GM23338 (cell line): ENCODE measurements at regions not wholly inside any gene's neighbourhood (a gene's known extent, or its start where the extent isn't known, plus 50 kb on each side); places are given as distances from the start of the nearest gene placed in this dataset.

Experiments
- ATAC-seq: fragments of 200-7000 bp; cut with Tn5 transposase; 3 replicates; pipeline ENCODE4 v1.9.1; 2020
- DNase-seq: peaks from one replicate; pipeline ENCODE4 v3.0.0-alpha.2; 2015; ENCODE audit warnings: low spot score
- H2AFZ ChIP-seq: fragments of 200-600 bp; sonication (generic); 2 replicates; pipeline ENCODE4 v1.8.0; 2016; ENCODE audit warnings: antibody characterized with exemption, mild to moderate bottlenecking, moderate library complexity
- H3F3A ChIP-seq: fragments of 200-600 bp; sonication (generic); replicated peaks from 2 replicates; pipeline ENCODE4 v1.8.0; 2017; ENCODE audit warnings: antibody characterized with exemption, mixed run types, low read depth
- H3K27ac ChIP-seq: fragments of 200-600 bp; sonication (generic); 2 replicates; pipeline ENCODE4 v1.6.1; 2016; ENCODE audit warnings: low read depth
- H3K27me3 ChIP-seq: fragments of 200-600 bp; sonication (generic); 2 replicates; pipeline ENCODE4 v1.8.0; 2016; ENCODE audit warnings: mild to moderate bottlenecking, mixed run types, moderate library complexity; ENCODE audit not compliant: insufficient read depth
- H3K36me3 ChIP-seq: fragments of 200-600 bp; sonication (generic); 2 replicates; pipeline ENCODE4 v1.8.0; 2016; ENCODE audit warnings: mild to moderate bottlenecking; ENCODE audit not compliant: insufficient read depth
- H3K4me1 ChIP-seq: fragments of 200-600 bp; sonication (generic); 2 replicates; pipeline ENCODE4 v1.8.0; 2016; ENCODE audit warnings: mild to moderate bottlenecking, moderate library complexity; ENCODE audit not compliant: insufficient read depth
- H3K4me2 ChIP-seq: fragments of 200-600 bp; sonication (generic); 2 replicates; pipeline ENCODE4 v1.7.1; 2017; ENCODE audit warnings: mixed run types
- H3K4me3 ChIP-seq: fragments of 200-600 bp; sonication (generic); 2 replicates; pipeline ENCODE4 v1.6.1; 2016; ENCODE audit warnings: mixed run types
- H3K79me2 ChIP-seq: fragments of 200-600 bp; sonication (generic); replicated peaks from 2 replicates; pipeline ENCODE4 v1.8.0; 2017; ENCODE audit warnings: mild to moderate bottlenecking; ENCODE audit not compliant: insufficient read depth
- H3K9me2 ChIP-seq: fragments of 200-600 bp; sonication (generic); 2 replicates; pipeline ENCODE4 v1.8.0; 2017; ENCODE audit not compliant: insufficient read depth
- H4K20me1 ChIP-seq: fragments of 200-600 bp; sonication (generic); replicated peaks from 2 replicates; pipeline ENCODE4 v1.8.0; 2017; ENCODE audit warnings: mild to moderate bottlenecking; ENCODE audit not compliant: insufficient read depth
- H3K27ac Mint-ChIP-seq: 2 replicates; pipeline ENCODE4 v1.8.0; 2020; ENCODE audit warnings: inconsistent platforms, mild to moderate bottlenecking, moderate library complexity, mixed read lengths
- H3K27me3 Mint-ChIP-seq: 3 replicates; pipeline ENCODE4 v1.8.0; 2022; ENCODE audit warnings: low read depth, mild to moderate bottlenecking, moderate library complexity, mixed read lengths, inconsistent platforms; ENCODE audit not compliant: insufficient read depth, poor library complexity
- H3K36me3 Mint-ChIP-seq: 3 replicates; pipeline ENCODE4 v1.8.0; 2021; ENCODE audit warnings: low read depth, mild to moderate bottlenecking, inconsistent platforms, moderate library complexity, mixed read lengths
- H3K4me1 Mint-ChIP-seq: 3 replicates; pipeline ENCODE4 v1.8.0; 2020; ENCODE audit warnings: mild to moderate bottlenecking, inconsistent platforms, mixed read lengths
- H3K4me3 Mint-ChIP-seq: 3 replicates; pipeline ENCODE4 v1.8.0; 2021; ENCODE audit warnings: moderate library complexity, mild to moderate bottlenecking, inconsistent platforms, mixed read lengths
- H3K9me3 Mint-ChIP-seq: 3 replicates; pipeline ENCODE4 v1.8.0; 2020; ENCODE audit warnings: moderate library complexity, mild to moderate bottlenecking, inconsistent platforms, mixed read lengths
- CREB1 ChIP-seq: fragments of 250-450 bp; sonication (Bioruptor Pico); IDR thresholded peaks from 2 replicates; pipeline ENCODE4 v1.5.0; 2020; ENCODE audit warnings: low read depth, mild to moderate bottlenecking, moderate library complexity
- CTCF ChIP-seq, 2 experiments: fragments of 200-600 bp in 1 of 2; sonication (generic) in 1 of 2; conservative IDR thresholded peaks; 2 replicates each; pipeline versions ENCODE4 v1.5.1 to v1.6.1; 2016 to 2017; ENCODE audit warnings: antibody characterized with exemption in 2 of 2, low read depth in 2 of 2, mild to moderate bottlenecking in 2 of 2, moderate library complexity in 1 of 2
- EZH2 ChIP-seq: fragments of 200-600 bp; sonication (generic); IDR thresholded peaks from one replicate; pipeline ENCODE4 v1.8.0; 2017; ENCODE audit warnings: antibody characterized with exemption, mild to moderate bottlenecking, low read depth; ENCODE audit not compliant: unreplicated experiment
- JUNB ChIP-seq: IDR thresholded peaks from one replicate; pipeline ENCODE4 v1.6.1; 2016; ENCODE audit warnings: antibody characterized with exemption; ENCODE audit not compliant: unreplicated experiment
- POLR2AphosphoS5 ChIP-seq: IDR thresholded peaks from 2 replicates; pipeline ENCODE4 v1.6.1; 2016; ENCODE audit warnings: antibody characterized with exemption, low read depth
- ZNF114 ChIP-seq: fragments of 250-450 bp; sonication (Bioruptor Pico); IDR thresholded peaks from 2 replicates; pipeline ENCODE4 v1.5.0; 2020; ENCODE audit warnings: mild to moderate bottlenecking, moderate library complexity
- ZNF331 ChIP-seq: fragments of 250-450 bp; sonication (Bioruptor Pico); IDR thresholded peaks from 2 replicates; pipeline ENCODE4 v1.5.0; 2020; ENCODE audit warnings: low read depth, mild to moderate bottlenecking, moderate library complexity
- TF ChIP-seq, protein P1 (sequence below): fragments of 250-450 bp; sonication (Bioruptor Pico); IDR thresholded peaks from 2 replicates; pipeline ENCODE4 v1.5.0; 2020; ENCODE audit warnings: mild to moderate bottlenecking, moderate library complexity

DNA sequence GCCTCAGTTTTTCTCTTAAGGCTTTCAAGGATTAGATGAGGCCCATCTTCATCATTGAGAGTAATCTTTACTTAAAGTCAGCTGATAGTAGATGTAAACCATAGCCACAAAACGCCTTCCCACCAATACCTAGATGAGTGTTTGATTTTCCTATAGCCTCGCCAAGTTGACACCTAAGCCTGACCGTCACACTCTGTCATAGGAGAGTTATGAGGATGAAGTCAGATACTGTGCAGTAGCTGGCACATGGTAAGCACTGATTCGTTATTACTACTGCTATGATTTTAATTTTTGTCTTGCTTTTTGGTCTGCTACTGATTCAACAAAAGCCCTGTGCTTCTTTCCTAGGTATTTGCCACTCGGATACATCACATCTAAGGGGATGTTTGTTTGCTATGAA lies 395.5 kb downstream of the RPS6KC1 start:
- Histone ChIP-seq H3K9me2 (no peaks in the 10 kb centered on the region), H3K36me3 (no peaks in the 10 kb centered on the region), H3F3A (no peaks in the 10 kb centered on the region), H3K4me2 (no peak overlapping the region), H3K79me2 (no peaks in the 10 kb centered on the region), H4K20me1 (no peaks in the 10 kb centered on the region), H3K27me3 (no peaks in the 10 kb centered on the region), H2AFZ (no peak overlapping the region), H3K4me1 (no peaks in the 10 kb centered on the region), H3K4me3 (no peak overlapping the region), H3K27ac (no peak overlapping the region)
- peaks cover 3% of the 10 kb centered on the region for H3K4me1 Mint-ChIP-seq
- DNase-seq (no peak), ATAC-seq (no peak)
- TF ChIP-seq, protein P1, sequence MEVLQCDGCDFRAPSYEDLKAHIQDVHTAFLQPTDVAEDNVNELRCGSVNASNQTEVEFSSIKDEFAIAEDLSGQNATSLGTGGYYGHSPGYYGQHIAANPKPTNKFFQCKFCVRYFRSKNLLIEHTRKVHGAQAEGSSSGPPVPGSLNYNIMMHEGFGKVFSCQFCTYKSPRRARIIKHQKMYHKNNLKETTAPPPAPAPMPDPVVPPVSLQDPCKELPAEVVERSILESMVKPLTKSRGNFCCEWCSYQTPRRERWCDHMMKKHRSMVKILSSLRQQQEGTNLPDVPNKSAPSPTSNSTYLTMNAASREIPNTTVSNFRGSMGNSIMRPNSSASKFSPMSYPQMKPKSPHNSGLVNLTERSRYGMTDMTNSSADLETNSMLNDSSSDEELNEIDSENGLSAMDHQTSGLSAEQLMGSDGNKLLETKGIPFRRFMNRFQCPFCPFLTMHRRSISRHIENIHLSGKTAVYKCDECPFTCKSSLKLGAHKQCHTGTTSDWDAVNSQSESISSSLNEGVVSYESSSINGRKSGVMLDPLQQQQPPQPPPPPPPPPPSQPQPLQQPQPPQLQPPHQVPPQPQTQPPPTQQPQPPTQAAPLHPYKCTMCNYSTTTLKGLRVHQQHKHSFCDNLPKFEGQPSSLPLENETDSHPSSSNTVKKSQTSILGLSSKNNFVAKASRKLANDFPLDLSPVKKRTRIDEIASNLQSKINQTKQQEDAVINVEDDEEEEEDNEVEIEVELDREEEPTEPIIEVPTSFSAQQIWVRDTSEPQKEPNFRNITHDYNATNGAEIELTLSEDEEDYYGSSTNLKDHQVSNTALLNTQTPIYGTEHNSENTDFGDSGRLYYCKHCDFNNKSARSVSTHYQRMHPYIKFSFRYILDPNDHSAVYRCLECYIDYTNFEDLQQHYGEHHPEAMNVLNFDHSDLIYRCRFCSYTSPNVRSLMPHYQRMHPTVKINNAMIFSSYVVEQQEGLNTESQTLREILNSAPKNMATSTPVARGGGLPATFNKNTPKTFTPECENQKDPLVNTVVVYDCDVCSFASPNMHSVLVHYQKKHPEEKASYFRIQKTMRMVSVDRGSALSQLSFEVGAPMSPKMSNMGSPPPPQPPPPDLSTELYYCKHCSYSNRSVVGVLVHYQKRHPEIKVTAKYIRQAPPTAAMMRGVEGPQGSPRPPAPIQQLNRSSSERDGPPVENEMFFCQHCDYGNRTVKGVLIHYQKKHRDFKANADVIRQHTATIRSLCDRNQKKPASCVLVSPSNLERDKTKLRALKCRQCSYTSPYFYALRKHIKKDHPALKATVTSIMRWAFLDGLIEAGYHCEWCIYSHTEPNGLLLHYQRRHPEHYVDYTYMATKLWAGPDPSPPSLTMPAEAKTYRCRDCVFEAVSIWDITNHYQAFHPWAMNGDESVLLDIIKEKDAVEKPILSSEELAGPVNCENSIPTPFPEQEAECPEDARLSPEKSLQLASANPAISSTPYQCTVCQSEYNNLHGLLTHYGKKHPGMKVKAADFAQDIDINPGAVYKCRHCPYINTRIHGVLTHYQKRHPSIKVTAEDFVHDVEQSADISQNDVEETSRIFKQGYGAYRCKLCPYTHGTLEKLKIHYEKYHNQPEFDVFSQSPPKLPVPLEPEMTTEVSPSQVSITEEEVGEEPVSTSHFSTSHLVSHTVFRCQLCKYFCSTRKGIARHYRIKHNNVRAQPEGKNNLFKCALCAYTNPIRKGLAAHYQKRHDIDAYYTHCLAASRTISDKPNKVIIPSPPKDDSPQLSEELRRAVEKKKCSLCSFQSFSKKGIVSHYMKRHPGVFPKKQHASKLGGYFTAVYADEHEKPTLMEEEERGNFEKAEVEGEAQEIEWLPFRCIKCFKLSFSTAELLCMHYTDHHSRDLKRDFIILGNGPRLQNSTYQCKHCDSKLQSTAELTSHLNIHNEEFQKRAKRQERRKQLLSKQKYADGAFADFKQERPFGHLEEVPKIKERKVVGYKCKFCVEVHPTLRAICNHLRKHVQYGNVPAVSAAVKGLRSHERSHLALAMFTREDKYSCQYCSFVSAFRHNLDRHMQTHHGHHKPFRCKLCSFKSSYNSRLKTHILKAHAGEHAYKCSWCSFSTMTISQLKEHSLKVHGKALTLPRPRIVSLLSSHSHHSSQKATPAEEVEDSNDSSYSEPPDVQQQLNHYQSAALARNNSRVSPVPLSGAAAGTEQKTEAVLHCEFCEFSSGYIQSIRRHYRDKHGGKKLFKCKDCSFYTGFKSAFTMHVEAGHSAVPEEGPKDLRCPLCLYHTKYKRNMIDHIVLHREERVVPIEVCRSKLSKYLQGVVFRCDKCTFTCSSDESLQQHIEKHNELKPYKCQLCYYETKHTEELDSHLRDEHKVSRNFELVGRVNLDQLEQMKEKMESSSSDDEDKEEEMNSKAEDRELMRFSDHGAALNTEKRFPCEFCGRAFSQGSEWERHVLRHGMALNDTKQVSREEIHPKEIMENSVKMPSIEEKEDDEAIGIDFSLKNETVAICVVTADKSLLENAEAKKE (CRISPR knock-in tag) = no peak
- TF ChIP-seq JUNB (no peak), ZNF331 (CRISPR knock-in tag) (no peak), ZNF114 (CRISPR knock-in tag) (no peak), POLR2AphosphoS5 (no peak), CTCF (conservative IDR thresholded peaks at IDR 0.05; ENCODE audit: low read depth in 2 of 2) (no peak), CREB1 (CRISPR knock-in tag) (no peak), EZH2 (no peak)
- H3K27me3 Mint-ChIP-seq = peaks cover 4% of the 10 kb centered on the region
- no peaks in the 10 kb centered on the region for H3K36me3 Mint-ChIP-seq
- no peaks in the 10 kb centered on the region for H3K9me3 Mint-ChIP-seq
- no peak overlapping the region for H3K4me3 Mint-ChIP-seq
- no peak overlapping the region for H3K27ac Mint-ChIP-seq
